Smooth muscle cell (in vitro differentiated cells): ENCODE measurements at regions not wholly inside any gene's neighbourhood (a gene's known extent, or its start where the extent isn't known, plus 50 kb on each side); places are given as distances from the start of the nearest gene placed in this dataset.

ENCODE experiments used
- DNase-seq: peaks from one replicate; lab custom pipeline; 2025; ENCODE audit not compliant: unreplicated experiment; lab: John Stamatoyannopoulos, UW
- H2AFZ ChIP-seq: fragments of 200-600 bp; sonication (generic); 2 replicates; pipeline ENCODE4 v1.6.0; 2016; ENCODE audit warnings: antibody characterized with exemption, low read depth, mild to moderate bottlenecking
- H3F3A ChIP-seq: fragments of 200-600 bp; sonication (generic); 2 replicates; pipeline ENCODE4 v1.6.0; 2017; ENCODE audit warnings: antibody characterized with exemption, low read depth
- H3K27ac ChIP-seq: fragments of 200-600 bp; sonication (generic); 2 replicates; pipeline ENCODE4 v1.5.1; 2016; ENCODE audit warnings: low read depth, mild to moderate bottlenecking
- H3K27me3 ChIP-seq: fragments of 200-600 bp; sonication (generic); 2 replicates; pipeline ENCODE4 v1.6.1; 2016; ENCODE audit warnings: low read depth, mild to moderate bottlenecking
- H3K36me3 ChIP-seq: fragments of 200-600 bp; sonication (generic); 2 replicates; pipeline ENCODE4 v1.5.1; 2016; ENCODE audit warnings: low read depth
- H3K4me1 ChIP-seq: fragments of 200-600 bp; sonication (generic); 2 replicates; pipeline ENCODE4 v1.5.1; 2016; ENCODE audit warnings: low read depth
- H3K4me2 ChIP-seq: fragments of 200-600 bp; sonication (generic); 2 replicates; pipeline ENCODE4 v1.6.0; 2016; ENCODE audit warnings: mild to moderate bottlenecking
- H3K4me3 ChIP-seq: fragments of 200-600 bp; sonication (generic); 2 replicates; pipeline ENCODE4 v1.5.1; 2016; ENCODE audit warnings: mild to moderate bottlenecking
- H3K79me2 ChIP-seq: fragments of 200-600 bp; sonication (generic); 2 replicates; pipeline ENCODE4 v1.6.0; 2016; ENCODE audit warnings: low read depth, mild to moderate bottlenecking
- H3K9ac ChIP-seq: fragments of 200-600 bp; sonication (generic); 2 replicates; pipeline ENCODE4 v1.6.0; 2016; ENCODE audit warnings: low read depth
- H3K9me3 ChIP-seq: fragments of 200-600 bp; sonication (generic); replicated peaks from 2 replicates; pipeline ENCODE4 v1.5.1; 2016; ENCODE audit warnings: low read depth
- H4K20me1 ChIP-seq: fragments of 200-600 bp; sonication (generic); 2 replicates; pipeline ENCODE4 v1.6.0; 2016; ENCODE audit warnings: low read depth
- CTCF ChIP-seq: fragments of 200-600 bp; sonication (generic); IDR thresholded peaks from 2 replicates; pipeline ENCODE4 v1.5.1; 2017; ENCODE audit warnings: borderline replicate concordance, mild to moderate bottlenecking, antibody characterized with exemption; ENCODE audit not compliant: insufficient read depth, poor library complexity, severe bottlenecking
- WGBS: methylation state at CpG from one replicate; pipeline ENCODE4 v1.1.7; 2016; ENCODE audit warnings: low lambda C conversion rate; 5-methylcytosine and 5-hydroxymethylcytosine counted together

GRCh38 chr20:21808863-21809664, 103.6 kb downstream of the PAX1 start:
- no peak overlapping the region for H3K9ac ChIP-seq
- H3F3A ChIP-seq: no peaks in the 10 kb centered on the region
- no peaks in the 10 kb centered on the region for H3K4me1 ChIP-seq
- TF ChIP-seq CTCF: peak; percentile 83
- H3K4me2 ChIP-seq: no peak overlapping the region
- H3K27ac ChIP-seq: no peak overlapping the region
- no peak for DNase-seq
- H3K4me3 ChIP-seq: no peak overlapping the region
- H3K9me3 ChIP-seq: no peaks in the 10 kb centered on the region
- H3K36me3 ChIP-seq: no peaks in the 10 kb centered on the region
- WGBS: 45% methylated on average over 31 of the region's 31 CpGs
- H2AFZ ChIP-seq: no peak overlapping the region
- peaks cover 19% of the 10 kb centered on the region for H3K27me3 ChIP-seq
- no peaks in the 10 kb centered on the region for H3K79me2 ChIP-seq
- no peaks in the 10 kb centered on the region for H4K20me1 ChIP-seq

GRCh38 chr20:21808139-21808538, 102.7 kb downstream of the PAX1 start:
- no peak overlapping the region for H3K4me2 ChIP-seq
- no peaks in the 10 kb centered on the region for H3K79me2 ChIP-seq
- H3K27me3 ChIP-seq: peaks cover 24% of the 10 kb centered on the region
- TF ChIP-seq CTCF: no peak
- no peaks in the 10 kb centered on the region for H3K36me3 ChIP-seq
- H3K4me3 ChIP-seq: no peak overlapping the region
- no peak overlapping the region for H3K27ac ChIP-seq
- H2AFZ ChIP-seq: no peak overlapping the region
- no peaks in the 10 kb centered on the region for H3K9me3 ChIP-seq
- H3K9ac ChIP-seq: no peak overlapping the region
- WGBS: 85% methylated on average over 3 of the region's 3 CpGs
- no peaks in the 10 kb centered on the region for H3K4me1 ChIP-seq
- H3F3A ChIP-seq: no peaks in the 10 kb centered on the region
- DNase-seq: no peak
- H4K20me1 ChIP-seq: no peaks in the 10 kb centered on the region

- H2AFZ ChIP-seq: no peak overlapping the region
Observed at GRCh38 chr20:21804802-21805201, 99.3 kb downstream of the PAX1 start.

More at GRCh38 chr20:21804802-21805201, 99.3 kb downstream of the PAX1 start:
- Histone ChIP-seq H3K36me3 (no peaks in the 10 kb centered on the region), H3K27me3 (peaks cover 25% of the 10 kb centered on the region), H4K20me1 (no peaks in the 10 kb centered on the region), H3F3A (no peaks in the 10 kb centered on the region), H3K9ac (no peak overlapping the region), H3K79me2 (no peaks in the 10 kb centered on the region), H3K9me3 (no peaks in the 10 kb centered on the region), H3K27ac (no peak overlapping the region), H3K4me2 (no peak overlapping the region), H3K4me1 (no peaks in the 10 kb centered on the region), H3K4me3 (no peak overlapping the region)
- no peak for DNase-seq
- 95% methylated on average over 8 of the region's 8 CpGs for WGBS
- TF ChIP-seq CTCF: no peak
